AG10803 (cell line): ENCODE measurements at regions not wholly inside any gene's neighbourhood (a gene's known extent, or its start where the extent isn't known, plus 50 kb on each side); places are given as distances from the start of the nearest gene placed in this dataset.

Experiments used
- DNase-seq: peaks from one replicate; pipeline ENCODE4 v3.0.0; 2010; ENCODE audit warnings: low read depth
- H3K4me3 ChIP-seq: 2 replicates; pipeline ENCODE4 v1.5.1; 2011; ENCODE audit warnings: mild to moderate bottlenecking, low read length, control low read depth
- CTCF ChIP-seq: conservative IDR thresholded peaks from 2 replicates; pipeline ENCODE4 v1.5.1; 2011; ENCODE audit warnings: mild to moderate bottlenecking, low read length, control low read depth, inconsistent platforms

- DNase-seq = no peak
- no peak overlapping the region for H3K4me3 ChIP-seq
- peak; percentile 67 for TF ChIP-seq CTCF
Measured at GRCh38 chr2:196277002-196277401, 105.6 kb upstream of the STK17B start.

- DNase-seq = peak; percentile 76
Measured at GRCh38 chr2:196278491-196278911, 107.1 kb upstream of the STK17B start.

GRCh38 chr2:196279541-196279940 lies 108.2 kb upstream of the STK17B start:
- TF ChIP-seq CTCF = no peak
- H3K4me3 ChIP-seq = no peak overlapping the region
- DNase-seq = peak; percentile 12

More at GRCh38 chr2:196278491-196278911, 107.1 kb upstream of the STK17B start:
- TF ChIP-seq CTCF = no peak
- H3K4me3 ChIP-seq = peak overlapping the region; percentile 16

GRCh38 chr2:196284144-196284844 lies 112.9 kb upstream of the STK17B start:
- DNase-seq = peak; percentile 48
- no peak overlapping the region for H3K4me3 ChIP-seq
- TF ChIP-seq CTCF = no peak

- no peak for TF ChIP-seq CTCF
- DNase-seq = peak; percentile 56
- no peak overlapping the region for H3K4me3 ChIP-seq
Measured at GRCh38 chr2:196284866-196285557, 113.6 kb upstream of the STK17B start.

GRCh38 chr2:196286821-196287220 lies 115.4 kb upstream of the STK17B start:
- no peak for TF ChIP-seq CTCF
- DNase-seq = no peak
- no peak overlapping the region for H3K4me3 ChIP-seq

GRCh38 chr2:196287523-196287922 lies 116.1 kb upstream of the STK17B start:
- no peak for TF ChIP-seq CTCF
- no peak for DNase-seq
- H3K4me3 ChIP-seq = no peak overlapping the region
